HG02852 (cell line): ENCODE measurements at regions not wholly inside any gene's neighbourhood (a gene's known extent, or its start where the extent isn't known, plus 50 kb on each side); places are given as distances from the start of the nearest gene placed in this dataset.

ENCODE experiments used
- ATAC-seq: cut with Tn5 transposase; IDR thresholded peaks from one replicate; pipeline ENCODE4 v1.9.1; 2021; ENCODE audit warnings: mild to moderate bottlenecking, moderate library complexity; ENCODE audit not compliant: unreplicated experiment

DNA sequence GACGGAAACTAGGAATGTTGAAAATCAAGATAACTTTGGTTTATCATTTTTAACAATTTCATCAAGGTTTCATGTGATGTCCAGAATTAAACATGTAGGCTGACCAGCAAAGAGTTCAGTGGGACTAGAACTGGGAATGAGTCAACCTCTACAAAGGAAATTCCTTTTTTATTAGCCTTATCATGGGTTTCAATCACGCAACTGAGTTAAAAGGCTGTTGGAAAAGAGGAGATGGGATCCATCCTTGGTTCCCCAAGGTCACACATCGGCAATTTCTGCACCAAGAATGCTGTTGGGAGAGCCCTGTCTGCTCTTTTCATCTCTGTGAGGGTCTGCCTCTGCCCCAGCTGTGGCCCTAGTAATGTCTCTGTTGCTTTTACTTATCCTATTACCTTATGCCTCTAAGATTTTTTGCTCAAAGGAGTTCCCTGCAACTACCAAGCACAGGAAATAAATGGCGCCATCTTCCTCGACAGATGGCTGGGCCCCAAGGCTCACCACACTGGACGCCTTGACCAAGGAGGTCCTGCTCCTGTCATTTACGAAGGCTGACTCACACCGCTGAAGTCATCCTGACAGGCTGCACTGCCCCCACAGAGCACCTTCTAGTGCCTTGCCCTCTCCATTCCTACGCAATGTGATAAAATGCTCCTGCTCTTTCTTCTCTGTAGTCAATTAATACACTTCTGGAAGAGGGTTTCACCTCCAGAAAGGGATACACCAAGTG lies 367.4 kb downstream of the GXYLT1 start:
- no peak for ATAC-seq

DNA sequence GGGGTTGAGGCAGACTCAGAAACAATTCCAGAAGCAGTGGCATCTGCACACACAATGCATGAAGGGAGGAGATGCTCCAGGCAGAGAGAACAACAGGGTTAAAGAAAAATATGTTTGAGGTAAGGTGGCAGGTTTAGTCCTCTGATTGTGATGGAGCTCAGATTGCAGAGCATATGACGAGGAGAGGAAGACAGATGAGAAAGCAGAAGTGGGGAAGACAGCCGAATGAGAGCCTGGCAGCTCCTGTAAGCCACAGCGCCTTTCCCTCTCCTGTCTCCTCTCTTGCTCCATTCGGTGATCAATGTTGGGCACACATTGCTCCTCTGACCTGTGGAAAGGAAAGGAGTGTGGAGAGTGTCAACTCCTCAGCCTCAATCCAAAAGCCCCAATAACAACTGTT lies 372.2 kb downstream of the GXYLT1 start:
- no peak for ATAC-seq

DNA sequence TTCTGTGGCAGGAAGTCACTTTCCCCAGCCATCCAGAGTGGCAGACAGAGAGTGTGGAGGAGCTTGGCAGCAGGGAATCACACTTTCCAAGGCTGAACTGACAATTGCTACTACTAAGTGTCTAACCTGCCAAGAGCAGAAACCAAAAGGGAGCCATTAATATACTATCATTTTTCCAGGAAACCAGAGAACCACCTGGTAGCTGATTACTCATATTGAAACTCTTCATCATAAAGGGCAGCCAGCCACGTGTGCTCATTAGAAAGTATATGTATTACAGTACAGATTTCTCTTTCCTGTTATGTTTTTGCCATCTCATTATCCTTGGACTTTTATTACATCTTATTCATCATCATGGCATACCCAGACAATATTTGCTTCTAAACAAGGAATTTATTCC lies 374.9 kb downstream of the GXYLT1 start:
- peak; percentile 80 for ATAC-seq

- ATAC-seq, result no peak
These were observed 376.2 kb downstream of the GXYLT1 start for GRCh38 chr12:41768456-41768855.

- no peak for ATAC-seq
These were observed 382.0 kb downstream of the GXYLT1 start for GRCh38 chr12:41762691-41763090.

DNA sequence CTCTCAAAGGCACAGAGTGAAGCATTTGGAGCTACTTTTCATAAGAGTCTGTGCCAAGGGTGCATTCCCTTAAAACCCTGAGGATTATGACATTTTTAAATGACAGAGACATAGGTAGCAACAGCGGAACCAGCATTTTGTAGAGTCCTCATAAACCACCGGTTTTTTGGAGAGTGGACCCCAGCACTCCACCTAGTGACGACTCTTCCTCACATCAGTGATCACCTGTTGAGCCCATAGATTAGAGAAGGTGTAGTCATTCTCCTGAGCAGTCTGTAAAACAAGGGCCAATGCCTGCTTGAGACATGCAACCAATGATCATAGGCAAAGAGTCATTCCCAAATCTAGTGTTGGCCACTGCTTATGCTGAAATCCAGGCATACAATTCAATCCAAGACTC lies 399.1 kb downstream of the GXYLT1 start:
- no peak for ATAC-seq

- no peak for ATAC-seq
These were observed 400.8 kb downstream of the GXYLT1 start for GRCh38 chr12:41743835-41744234.

- ATAC-seq, result no peak
These were observed 405.6 kb downstream of the GXYLT1 start for GRCh38 chr12:41739066-41739465.

DNA sequence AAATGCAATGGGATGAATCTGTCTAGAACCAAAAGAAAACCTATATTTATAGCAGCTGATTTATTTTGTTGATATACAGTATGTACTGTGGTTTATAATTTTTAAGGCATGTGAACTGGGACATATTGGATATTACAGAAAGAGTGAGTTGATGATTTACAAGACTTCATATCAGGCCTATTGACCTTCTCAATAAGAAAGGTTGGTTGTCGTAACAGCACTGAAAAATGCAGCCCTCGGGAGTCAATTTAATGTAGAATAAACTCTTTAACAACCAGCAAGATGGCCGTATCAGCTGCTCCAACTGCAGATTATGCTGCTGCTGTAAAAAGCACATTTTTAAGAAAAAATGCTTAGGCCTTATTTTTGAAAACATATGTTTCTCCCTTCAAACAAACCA lies 407.3 kb downstream of the GXYLT1 start:
- ATAC-seq, result no peak

DNA sequence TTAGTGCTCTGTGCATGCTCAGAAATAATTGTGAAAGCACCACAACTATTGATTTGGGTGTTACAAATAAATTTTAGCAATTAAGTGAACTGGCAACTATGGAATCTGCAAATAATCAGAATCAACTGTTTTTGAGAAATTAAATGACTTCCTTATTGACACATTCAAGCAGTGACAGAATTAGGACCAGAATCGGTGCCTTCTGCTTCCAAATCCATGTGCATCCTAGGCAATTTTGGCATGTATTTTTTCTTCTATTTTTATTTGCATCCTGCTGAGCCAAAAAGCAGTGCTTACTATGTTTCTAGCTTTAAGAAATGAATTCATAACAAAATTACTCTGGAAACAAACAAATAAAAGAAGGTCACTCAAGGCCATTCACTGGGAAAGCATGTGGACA lies 408.2 kb downstream of the GXYLT1 start:
- ATAC-seq, result no peak

GRCh38 chr12:41731691-41732090 lies 413.0 kb downstream of the GXYLT1 start:
- ATAC-seq, result no peak

DNA sequence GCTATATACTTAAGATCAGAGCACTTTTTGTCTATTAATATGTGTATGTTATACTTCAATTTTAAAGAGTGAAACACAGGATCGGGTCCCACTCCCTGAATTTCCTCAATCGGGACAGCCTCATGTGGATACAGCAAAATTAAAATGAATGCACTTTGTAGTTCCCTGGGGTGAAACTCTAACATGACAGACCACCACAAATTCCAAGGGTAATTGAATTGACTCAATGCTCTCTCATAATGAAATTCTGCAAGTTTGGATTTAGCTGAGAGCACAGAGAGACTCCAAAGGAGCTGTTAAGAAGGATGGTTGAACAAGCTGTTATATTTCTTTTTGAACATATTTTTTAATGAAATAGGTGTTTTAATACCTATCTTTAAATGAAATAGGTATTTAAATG lies 413.6 kb downstream of the GXYLT1 start:
- no peak for ATAC-seq

- no peak for ATAC-seq
These were observed 420.5 kb downstream of the GXYLT1 start for GRCh38 chr12:41724216-41724615.

- ATAC-seq, result no peak
These were observed 425.5 kb downstream of the GXYLT1 start for GRCh38 chr12:41719214-41719613.

- no peak for ATAC-seq
These were observed 429.4 kb downstream of the GXYLT1 start for GRCh38 chr12:41715256-41715655.

- no peak for ATAC-seq
These were observed 435.0 kb downstream of the GXYLT1 start for GRCh38 chr12:41709463-41710285.

- no peak for ATAC-seq
These were observed 435.7 kb downstream of the GXYLT1 start for GRCh38 chr12:41709012-41709411.

DNA sequence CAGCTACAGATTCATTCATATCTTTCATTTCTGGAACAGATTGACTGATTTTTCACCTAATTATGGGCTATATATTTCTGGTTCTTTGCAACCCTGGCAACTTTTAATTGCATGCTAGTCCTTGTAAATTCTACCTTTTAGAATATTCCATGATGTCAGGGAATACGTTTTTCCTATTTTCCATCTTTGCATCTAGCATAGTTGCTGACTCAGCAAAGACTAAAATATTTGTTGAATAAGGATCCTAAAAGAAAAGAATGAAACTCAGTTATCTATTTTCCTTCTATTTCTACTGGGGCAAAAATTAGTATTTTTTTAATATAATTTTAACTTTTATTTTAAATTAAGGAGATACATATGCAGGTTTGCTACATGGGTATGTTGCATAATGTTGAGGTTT lies 438.3 kb downstream of the GXYLT1 start:
- ATAC-seq, result no peak

DNA sequence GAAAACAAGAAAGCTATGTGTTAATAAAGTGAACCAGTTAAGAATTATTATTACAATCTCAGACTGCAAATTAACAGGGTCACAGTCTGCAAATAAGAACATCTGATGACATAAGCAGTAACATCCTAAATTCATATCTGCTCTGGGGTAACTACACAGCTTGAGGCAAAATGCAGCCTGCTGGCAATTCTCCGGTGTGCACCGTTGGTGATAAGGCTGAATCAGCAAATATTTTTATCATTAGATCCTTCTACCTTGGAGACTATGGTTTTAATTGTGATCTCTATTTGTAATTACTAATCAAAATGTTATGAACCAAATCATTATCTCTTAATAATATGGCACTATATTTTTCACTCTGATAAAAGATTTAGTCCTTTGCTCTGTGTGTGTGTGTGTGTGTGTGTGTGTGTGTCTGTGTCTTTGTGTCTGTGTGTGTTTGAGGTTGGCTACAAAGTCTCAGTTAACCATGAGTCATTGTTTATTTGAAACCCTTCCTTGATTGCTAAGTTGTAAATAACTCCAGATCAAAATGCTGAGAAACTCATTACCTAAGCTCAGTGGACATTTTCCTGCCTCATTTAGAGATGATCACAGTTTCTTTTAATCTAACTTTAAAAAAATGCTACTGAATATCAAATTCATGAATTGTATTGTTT lies 442.6 kb downstream of the GXYLT1 start:
- no peak for ATAC-seq

GRCh38 chr12:41700940-41701339 lies 443.7 kb downstream of the GXYLT1 start:
- ATAC-seq, result no peak

- ATAC-seq, result no peak
These were observed 445.0 kb downstream of the GXYLT1 start for GRCh38 chr12:41699658-41700057.

DNA sequence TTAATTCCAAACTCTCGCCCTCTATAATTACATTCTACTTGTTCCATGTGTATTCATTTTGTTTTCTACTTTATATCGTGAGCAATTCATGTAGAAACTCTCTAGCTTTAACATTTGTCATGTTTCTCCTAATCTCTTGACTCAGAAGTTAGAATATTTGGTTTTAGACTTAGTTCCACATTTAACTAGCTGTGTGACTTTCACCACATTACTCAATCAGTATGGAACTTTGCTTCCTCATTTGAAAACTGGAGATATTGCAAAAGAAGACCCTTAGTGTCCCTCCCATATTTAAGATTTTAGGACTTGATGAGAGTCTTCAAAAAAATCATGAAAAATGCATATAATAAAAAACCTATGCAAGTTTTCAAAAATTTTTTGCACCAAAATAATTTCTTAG lies 447.5 kb downstream of the GXYLT1 start:
- no peak for ATAC-seq
